Erythroblast (primary cell): ENCODE measurements at regions not wholly inside any gene's neighbourhood (a gene's known extent, or its start where the extent isn't known, plus 50 kb on each side); places are given as distances from the start of the nearest gene placed in this dataset.

Experiments used
- GATA1 ChIP-seq: IDR thresholded peaks from 2 replicates; pipeline ENCODE4 v1.6.1; 2011; ENCODE audit warnings: low read depth, mild to moderate bottlenecking, control low read depth, low read length, moderate library complexity
- POLR2A ChIP-seq: IDR thresholded peaks from 2 replicates; pipeline ENCODE4 v1.6.1; 2011; ENCODE audit warnings: mild to moderate bottlenecking, low read length

- TF ChIP-seq POLR2A (no peak), GATA1 (no peak)
These were observed 181.7 kb upstream of the AGTR2 start for GRCh38 chrX:115988825-115989224.
